Globus pallidus (tissue), 1 donor: ENCODE measurements at regions not wholly inside any gene's neighbourhood (a gene's known extent, or its start where the extent isn't known, plus 50 kb on each side); places are given as distances from the start of the nearest gene placed in this dataset.
"Not testable (repeated sequence)": the region's sequence is repeated elsewhere in the genome, so short reads cannot be mapped to it uniquely, and the experiment has no call there.

Source experiments
- DNase-seq: peaks from one replicate; pipeline ENCODE4 v3.0.0-alpha.2; 2015; ENCODE audit warnings: low spot score

DNA sequence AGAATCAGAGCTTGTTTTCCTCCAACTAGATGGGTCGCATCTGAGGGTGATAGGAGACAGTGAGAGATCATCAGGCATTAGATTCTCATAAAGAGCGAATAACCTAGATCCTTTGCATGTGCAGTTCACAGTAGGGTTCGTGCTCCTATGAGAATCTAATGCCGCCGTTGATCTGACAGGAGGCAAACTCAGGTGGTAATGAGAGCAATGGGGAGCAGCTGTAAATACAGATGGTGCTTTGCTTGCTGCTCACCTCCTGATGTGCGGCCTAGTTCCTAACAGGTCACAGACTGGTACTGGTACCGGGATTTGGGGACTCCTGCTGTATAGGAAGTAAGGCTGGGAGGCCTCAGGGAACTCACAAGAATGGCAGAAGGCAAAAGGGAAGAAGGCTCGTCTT lies 276.5 kb downstream of the FAT4 start:
- no peak for DNase-seq

DNA sequence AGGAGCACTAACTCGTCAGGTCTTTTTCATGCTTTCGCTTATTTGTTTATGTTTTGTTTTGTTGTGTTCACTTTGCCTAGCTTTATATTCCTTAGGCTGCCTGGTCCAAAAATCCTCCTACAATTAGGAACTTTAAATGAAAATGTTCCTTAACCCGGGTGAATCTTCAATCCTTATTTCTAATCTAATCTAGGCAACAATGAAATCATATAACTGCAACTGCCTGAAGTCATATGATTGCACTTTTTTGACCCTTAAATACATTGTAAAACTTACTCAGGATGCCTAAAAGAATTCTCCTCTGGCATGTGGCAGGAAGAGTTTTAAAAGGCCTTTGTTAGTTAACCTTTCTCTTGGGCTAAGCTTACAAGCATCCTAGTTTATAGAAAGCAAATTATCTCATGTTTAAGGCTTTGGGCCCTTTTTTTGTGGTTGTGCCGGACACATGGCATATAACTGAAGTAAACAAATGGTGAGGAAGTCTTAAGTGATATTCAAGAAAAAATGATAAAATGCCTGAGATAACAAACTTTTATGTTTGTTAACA lies 279.4 kb downstream of the FAT4 start:
- DNase-seq, result no peak

DNA sequence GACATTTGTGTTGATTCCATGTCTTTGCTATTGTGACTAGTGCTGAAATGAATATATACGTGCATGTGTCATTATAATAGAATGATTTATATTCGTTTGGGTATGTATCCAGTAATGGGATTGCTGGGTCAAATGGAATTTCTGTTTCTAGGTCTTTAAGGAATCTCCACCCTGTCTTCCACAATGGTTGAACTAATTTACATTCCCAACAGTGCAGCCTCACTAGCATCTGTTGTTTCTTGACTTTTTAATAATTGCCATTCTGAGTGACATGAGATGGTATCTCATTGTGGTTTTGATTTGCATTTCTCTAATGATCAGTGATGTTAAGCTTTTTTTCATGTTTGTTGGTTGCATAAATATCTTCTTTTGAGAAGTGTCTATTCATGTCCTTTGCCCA lies 291.2 kb downstream of the FAT4 start:
- not testable (repeated sequence) for DNase-seq

DNA sequence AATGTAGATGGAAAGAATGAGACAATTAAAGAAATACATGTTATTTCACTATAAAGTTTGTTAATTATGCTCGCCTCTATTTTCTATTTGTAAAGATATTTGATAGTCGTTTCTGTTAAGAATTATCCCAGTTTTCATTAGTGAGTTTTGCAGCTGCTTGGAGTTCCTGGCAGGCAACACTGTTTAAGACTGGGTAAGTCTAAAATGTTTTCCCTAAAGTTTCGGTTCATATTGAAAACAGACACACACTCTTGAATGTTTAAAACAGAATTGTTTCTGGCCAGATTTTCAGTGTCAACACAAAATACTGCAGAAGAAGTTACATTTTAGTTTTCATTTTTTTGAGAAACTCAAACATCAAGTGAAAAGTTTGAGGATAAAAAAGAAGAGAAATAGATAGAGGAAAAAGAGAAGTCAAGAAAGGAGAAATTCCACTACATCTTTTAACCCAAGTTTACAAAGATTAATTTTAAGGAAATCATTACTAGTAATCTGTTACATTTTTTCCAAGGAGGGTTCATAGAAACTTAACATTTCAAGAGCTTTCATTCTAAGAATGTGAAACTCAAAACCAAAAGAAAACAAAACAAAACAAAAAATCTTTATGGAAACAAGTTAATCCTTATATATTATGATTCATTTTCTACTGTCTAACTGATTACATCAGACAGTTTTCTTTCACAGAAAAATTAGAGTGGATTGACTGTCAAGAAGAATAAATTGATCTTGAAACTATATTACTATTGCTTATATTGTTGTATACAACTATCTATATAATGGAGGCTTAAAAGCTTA lies 305.5 kb downstream of the FAT4 start:
- DNase-seq, result no peak

DNA sequence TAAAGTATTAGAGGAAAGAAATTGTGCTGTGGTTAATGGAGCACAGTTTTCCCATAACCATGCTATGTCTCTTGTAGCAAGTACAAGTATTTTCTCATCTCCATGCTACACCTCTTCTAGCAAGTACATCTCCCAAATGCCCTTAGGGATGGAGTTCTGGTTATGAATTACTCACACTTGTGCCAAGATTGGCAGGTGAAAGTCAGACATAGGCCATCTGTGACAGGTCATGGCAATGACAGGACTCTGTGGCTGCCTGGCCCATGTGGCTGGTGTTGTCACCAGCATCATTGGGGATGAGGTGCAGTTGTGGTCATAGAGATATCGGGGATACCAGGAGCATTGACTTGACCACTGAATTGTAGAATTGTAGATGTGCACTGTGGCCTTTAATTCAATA lies 310.2 kb downstream of the FAT4 start:
- DNase-seq, result no peak

DNA sequence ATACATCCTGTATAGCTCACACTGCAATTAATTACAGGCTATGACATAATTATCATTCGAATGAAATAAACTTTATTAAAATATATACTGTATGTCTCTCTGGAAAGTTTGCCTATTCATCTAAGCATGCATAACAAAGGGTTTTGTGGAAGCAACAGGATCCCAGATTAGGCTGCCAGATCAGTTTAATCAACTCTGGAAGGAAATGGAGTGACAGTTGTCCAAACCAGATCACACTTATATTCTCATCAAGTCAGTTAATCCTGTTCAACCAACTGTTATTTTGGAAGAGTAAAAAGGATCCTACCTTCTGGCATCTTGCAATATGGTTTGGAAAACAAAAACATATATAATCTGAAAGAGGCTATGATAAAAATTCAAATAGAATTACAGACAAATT lies 312.2 kb downstream of the FAT4 start:
- DNase-seq, result no peak

DNA sequence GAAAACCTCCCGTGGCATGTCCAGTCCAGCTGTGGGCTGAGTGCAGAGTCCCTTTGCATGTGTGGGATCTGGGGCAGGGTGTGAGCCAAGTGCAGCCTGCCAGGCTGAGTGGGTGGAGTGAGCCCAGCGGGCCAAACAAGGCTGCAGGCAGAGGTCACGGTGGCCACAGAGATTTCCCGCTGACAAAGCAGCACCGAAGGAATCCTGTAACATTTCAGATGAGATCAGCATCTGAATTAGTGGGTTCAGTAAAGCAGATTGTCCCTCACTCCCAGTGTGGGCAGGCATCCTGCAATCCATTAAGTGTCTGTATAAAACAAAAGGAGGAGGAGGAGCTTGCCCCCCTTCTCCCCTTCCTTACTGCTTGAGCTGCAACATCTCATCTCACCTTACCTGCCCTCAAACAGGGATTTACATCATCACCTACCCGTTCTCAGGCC lies 324.4 kb downstream of the FAT4 start:
- DNase-seq, result no peak

DNA sequence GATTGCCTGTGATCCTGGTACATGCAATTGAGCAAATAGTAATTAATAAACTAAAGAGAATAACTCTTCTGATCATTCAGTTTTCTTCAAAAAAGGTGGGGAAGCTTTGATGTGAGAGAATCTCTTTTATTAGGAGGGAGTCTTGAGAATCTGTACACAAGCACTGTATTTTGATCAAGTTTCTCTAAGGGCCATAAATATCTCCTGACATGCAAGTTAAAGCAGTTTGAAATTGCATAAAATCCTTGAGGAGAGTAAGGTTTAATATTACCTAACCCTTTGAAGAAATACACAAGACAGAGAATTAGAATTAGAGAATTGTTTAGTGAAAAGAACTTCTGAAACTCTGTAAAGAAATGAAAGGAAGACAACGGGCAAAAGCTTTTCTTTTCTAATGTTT lies 326.9 kb downstream of the FAT4 start:
- no peak for DNase-seq

DNA sequence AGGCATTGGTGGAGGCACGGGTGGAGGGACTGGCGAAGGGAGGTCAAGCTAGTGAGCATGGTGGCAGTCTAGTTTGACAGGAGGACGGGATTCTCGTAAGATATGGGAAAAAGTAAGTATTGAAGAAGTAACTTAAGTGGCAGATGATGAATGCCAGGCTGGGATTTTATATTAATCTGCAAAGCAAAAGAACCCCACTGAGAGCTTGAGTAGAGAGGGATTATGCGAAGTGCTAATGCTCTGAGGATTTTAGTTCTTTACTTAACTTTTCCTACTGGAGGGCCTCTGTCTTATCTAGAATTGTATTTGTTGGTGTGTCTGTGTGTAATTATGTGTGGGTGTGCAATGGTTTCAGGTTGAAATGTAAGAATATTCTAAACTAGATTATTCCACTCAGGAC lies 327.9 kb downstream of the FAT4 start:
- no peak for DNase-seq

DNA sequence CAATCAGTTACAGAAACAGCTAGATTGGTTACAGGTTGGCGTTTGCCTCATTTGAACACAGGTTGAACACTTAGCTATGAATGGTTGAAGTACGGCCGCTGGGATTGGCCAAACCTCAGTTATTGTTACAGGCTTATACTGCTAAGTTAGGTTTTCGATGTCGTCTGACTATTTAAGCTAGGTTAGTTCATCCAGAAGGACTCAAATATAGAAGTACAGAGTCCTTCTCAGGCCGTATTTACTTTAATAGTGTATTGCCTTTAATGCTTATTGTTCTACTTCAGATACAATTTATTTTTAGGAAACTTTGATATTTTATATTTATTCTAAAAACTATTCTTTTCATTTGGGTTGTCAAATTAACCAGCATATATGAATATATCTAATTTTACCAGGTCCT lies 334.7 kb downstream of the FAT4 start:
- no peak for DNase-seq

DNA sequence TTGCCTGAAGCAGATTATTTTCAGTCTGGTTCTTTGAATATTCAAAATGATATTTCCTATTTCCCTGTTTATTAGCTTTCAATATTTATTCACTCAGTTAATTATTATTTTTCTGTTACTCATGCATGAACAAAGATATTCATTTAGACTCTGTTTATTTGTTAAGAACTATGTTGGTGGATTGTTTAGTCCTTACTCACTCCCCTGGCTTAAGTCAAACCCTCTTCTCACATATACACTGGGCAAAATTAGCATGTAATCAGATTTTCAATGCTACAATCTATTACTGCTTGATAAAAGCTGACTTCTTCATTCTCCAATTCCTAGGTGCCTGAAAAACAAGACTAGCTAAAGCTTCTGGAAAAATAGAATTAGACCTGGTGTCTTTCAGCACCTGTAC lies 335.8 kb downstream of the FAT4 start:
- DNase-seq, result no peak

DNA sequence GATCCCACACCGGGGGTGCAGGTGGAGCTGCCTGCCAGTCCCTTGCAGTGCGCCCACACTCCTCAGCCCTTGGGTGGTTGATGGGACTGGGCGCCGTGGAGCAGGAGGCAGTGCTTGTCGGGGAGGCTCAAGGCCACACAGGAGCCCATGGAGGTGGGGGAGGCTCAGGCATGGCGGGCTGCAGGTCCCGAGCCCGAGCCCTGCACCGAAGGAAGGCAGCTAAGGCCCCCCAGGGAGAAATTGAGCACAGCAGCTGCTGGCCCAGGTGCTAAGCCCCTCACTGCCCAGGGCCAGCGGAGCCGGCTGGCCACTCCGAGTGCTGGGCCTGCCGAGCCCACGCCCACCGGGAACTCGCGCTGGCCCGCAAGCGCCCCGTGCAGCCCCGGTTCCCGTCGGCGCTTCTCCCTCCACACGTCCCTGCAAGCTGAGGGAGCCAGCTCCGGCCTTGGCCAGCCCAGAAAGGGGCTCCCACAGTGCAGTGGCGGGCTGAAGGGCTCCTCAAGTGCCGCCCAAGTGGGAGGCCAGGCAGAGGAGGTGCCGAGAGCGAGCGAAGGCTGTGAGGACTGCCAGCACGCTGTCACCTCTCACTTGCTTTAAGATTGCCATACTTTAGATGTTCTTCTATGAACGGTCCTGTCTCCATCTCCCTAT lies 337.1 kb downstream of the FAT4 start:
- DNase-seq, result not testable (repeated sequence)

DNA sequence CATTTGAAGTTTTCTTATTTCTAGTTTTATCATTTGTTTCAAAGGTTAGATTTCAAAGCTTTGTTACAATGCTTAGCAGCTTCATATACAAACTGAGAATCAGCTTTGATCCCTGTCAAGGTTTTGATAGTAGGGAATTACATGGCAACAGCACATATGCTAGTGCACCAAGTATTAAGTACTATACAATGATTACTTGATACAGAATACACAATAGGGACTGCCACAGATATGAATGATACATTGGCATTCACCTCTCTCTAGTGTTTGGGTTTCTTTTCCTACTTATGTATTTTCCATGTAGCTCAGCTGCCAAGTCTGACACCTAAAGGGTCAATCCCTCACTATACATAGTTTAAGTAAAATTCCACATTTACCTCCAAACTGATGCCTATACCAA lies 344.0 kb downstream of the FAT4 start:
- DNase-seq, result no peak

DNA sequence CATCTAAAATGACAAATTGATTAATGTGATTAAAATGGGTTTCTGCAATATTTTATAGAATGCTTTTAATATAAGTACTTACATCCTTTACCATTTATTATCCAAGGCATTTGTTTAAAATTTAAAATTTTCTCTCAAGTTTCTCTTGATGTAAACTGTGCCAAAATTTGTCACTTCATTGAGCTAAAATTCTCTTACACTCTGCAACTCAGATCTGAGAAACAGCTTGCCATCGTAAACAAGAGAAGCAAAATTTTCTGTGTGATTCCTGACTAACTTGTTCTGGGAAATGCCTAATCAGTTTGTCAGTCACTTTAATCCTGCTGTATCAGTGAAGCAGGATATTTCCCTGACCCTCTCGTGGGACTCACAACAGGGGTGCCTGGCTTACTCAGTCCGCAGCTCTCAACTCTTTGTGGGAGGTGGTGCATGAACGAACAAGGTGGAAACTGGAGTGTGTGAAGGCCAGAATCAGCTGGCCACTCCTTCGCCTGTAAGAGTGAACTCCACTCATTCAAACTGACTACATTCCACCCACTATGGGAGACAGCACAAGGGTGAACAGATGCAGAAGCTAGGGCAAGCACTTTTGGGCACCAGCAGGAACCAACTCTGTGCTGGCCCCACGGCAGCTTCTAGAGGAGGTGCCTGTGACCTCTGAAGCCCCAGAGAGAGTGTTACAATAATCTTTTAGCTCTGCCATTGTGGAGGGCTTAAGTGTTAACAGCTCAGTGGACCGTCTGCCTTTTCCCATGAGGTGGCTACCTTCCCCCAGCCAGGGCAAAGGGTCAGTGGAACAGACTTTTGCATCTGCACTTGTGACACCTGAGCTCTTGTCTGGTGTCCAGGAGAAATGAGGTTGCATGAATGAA lies 349.4 kb downstream of the FAT4 start:
- no peak for DNase-seq

DNA sequence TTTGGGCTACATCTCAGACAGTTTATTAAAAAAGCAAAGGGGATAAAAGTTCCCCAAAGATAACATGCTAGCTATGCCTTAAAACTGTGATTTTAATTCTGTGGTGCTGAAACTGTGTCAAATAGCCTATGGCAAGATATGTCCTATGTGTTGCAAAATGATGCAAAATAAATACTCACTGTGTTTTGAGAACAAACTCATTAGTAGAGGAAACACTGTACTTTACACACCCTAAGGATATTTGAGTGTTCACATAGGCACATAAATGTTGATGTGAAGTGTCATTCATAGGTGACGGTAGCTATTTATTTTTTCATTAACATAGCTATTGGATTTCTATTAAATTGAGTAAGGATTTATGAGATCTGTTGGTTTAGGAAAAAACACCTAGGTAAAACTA lies 351.9 kb downstream of the FAT4 start:
- no peak for DNase-seq

DNA sequence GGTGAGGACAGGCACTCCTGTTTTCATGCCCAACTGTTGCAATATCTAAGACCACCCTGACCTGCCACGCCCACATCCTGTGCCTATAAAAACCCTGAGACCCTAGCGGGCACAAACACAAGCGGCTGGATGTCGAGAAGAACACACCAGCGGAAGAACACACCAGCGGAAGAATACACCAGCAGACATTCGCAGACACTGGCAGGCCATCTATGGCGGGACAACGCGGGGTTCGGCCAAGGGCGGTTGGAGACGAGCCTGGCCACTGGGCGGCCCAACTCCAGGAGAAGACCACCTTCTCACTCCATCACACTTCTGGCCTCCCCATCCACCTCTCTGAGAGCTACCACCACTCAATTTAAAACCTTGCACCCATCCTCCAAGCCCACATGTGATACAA lies 361.4 kb downstream of the FAT4 start:
- no peak for DNase-seq

DNA sequence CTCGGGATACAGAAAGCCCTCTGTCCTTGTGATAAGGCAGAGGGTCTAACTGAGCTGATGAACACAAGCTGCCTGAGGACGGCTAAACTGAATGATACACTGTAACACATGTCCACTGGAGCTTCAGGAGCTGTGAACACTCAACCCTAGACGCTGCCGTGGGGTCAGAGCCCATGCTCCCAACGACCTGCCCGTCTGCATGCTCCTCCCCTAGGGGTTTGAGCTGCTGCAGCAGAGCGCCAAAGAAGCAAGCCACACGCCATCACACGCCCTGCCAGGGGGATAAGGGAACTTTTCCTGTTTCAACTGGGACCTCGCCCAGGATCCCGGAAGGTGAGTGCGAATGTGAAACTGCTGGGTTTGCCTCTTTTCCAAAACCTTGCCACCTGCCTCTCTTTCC lies 361.8 kb downstream of the FAT4 start:
- DNase-seq, result no peak

DNA sequence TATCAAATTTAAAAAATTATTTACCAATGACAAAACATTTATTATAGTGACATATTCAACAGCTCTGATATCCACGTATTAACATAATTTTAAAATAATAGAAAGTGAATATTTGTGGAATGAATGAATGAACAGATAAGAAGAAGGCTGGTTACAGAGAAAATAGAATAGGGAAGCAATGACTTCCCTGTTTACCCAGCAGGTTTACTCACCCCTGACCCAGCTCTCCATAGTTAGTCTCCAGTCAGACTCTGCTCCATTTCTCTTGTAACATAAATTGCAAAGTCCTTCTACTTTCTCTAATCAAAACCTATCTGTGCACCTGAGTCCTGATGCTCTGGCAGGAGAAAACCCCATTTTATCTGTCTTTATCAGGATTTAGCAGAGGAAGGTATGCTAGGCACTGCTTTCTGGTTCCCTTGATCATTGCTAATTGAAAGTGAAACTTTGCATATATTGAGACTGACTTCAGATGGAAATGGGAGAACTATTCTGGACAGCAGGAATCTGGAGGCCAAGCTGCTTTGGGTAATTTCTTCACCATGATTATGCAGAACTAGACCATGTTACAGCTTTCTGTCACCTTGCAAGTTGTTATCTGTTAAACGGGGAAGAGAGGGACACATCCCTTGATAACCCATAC lies 363.0 kb downstream of the FAT4 start:
- no peak for DNase-seq

DNA sequence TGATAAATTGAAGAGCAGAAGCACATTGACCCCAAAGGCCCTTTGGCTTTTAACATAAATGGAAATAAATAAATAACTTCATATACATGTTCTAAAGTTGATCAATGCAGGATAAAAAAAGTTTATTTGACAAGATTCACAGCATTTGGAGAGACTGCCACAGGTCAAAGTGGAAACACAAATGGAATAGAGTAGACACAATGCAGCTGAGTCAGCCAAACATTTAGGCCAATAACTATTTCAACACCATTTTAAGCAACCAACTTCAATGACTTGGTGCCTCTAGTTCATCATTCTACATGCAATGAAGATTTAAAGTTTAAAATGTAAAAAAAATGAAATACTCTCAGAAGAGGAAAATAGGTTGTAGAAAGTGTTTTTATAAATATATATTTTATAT lies 365.2 kb downstream of the FAT4 start:
- DNase-seq, result no peak

DNA sequence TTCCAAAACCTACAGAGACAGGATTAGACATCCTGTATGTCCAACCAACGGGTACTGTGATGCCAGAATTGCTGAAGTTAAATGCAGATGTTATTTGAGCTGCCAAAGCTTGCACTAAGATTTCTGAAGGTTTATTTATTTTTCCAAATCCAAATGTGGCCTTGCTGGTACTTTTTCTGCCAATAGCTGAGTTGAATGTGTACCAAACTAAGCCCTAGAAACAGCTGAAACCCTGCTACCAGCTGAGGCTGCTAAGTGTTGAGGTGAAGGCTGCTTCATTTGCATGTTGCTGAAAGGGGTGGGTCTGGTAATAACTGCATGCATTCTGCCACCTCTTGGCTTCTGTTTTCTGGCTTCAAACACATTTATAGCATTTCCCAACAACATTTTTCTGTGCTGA lies 366.5 kb downstream of the FAT4 start:
- DNase-seq, result no peak

DNA sequence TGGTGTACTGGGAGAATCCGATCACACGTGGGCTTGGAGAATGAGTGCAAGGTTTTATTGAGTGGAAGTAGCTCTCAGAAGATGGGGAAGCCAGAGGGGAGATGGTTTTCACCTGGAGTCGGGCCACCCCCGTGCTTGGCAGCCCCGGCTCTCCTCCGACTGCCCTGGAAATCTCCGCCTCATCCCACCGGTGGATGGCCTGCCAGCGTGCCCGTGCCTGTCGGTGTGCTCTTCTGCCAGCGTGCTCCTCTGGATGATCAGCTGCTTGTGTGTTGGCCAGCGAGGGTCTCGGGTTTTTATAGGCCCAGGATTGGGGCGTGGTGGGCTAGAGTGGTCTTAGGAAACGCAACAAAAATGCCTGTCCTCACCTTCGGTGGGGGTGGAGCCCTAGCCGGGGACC lies 368.0 kb downstream of the FAT4 start:
- DNase-seq, result no peak

DNA sequence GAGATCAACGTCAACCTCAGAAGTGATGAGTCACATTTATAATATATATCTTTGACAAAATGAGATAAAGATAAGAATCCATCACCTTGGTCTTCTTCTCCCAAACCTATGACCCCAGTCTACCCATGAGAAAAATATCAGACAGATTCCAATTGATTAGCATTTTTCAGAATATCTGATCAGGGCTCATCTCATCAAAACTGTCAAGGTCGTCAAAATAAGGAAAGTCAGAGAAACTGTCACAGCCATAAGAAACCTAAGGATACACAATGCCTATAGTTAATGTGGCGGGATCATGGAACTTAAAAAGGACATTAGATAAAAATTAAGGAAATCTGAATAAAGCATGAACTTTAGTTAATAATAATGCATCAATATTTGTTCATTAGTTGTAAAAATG lies 374.1 kb downstream of the FAT4 start:
- no peak for DNase-seq
